H1 (cell line): ENCODE measurements at regions not wholly inside any gene's neighbourhood (a gene's known extent, or its start where the extent isn't known, plus 50 kb on each side); places are given as distances from the start of the nearest gene placed in this dataset.

Experiments
- CTCF ChIA-PET: fragments of 300-600 bp; sonication (Branson Sonifier 250); formaldehyde crosslinking; loops from one replicate; lab custom pipeline; 2021; ENCODE audit not compliant: partially characterized antibody; lab: Charles Lee
- POLR2A ChIA-PET: fragments of 300-600 bp; sonication (Branson Sonifier 250); formaldehyde crosslinking; loops from one replicate; lab custom pipeline; 2021; ENCODE audit warnings: inconsistent platforms; ENCODE audit not compliant: partially characterized antibody; lab: Charles Lee
- DNase-seq, 2 experiments: peaks; one replicate each; pipeline versions ENCODE4 v3.0.0 to v3.0.0-alpha.2; 2010 to 2022; ENCODE audit warnings: low spot score in 2 of 2, low read depth in 1 of 2, mixed read lengths in 1 of 2
- FAIRE-seq: peaks from 2 replicates; lab custom pipeline; 2011; peaks lifted over from hg19 to GRCh38; lab: Jason Lieb, UNC
- H2AFZ ChIP-seq: 2 replicates; pipeline ENCODE4 v1.8.1; 2012; ENCODE audit warnings: low read length, inconsistent platforms
- H2AK5ac ChIP-seq: 2 replicates; pipeline ENCODE4 v1.6.1; 2013; ENCODE audit warnings: low read depth, low read length
- H2BK120ac ChIP-seq: replicated peaks from 2 replicates; pipeline ENCODE3; 2013; ENCODE audit warnings: low read depth, low read length, inconsistent platforms
- H2BK12ac ChIP-seq: 2 replicates; pipeline ENCODE4 v1.6.1; 2013; ENCODE audit warnings: low read depth, low read length
- H2BK15ac ChIP-seq: 2 replicates; pipeline ENCODE4 v1.6.1; 2013; ENCODE audit warnings: low read length
- H2BK20ac ChIP-seq: 2 replicates; pipeline ENCODE4 v1.6.1; 2013; ENCODE audit warnings: low read length
- H2BK5ac ChIP-seq: 2 replicates; pipeline ENCODE4 v1.6.1; 2013; ENCODE audit warnings: low read depth, low read length
- H3K14ac ChIP-seq: 2 replicates; pipeline ENCODE4 v1.6.1; 2013; ENCODE audit warnings: inconsistent platforms; ENCODE audit not compliant: insufficient read length
- H3K18ac ChIP-seq: 2 replicates; pipeline ENCODE4 v1.6.1; 2013; ENCODE audit warnings: low read length; ENCODE audit errors: extremely low read depth
- H3K23ac ChIP-seq: 2 replicates; pipeline ENCODE4 v1.6.1; 2013; ENCODE audit warnings: inconsistent platforms; ENCODE audit not compliant: insufficient read length
- H3K23me2 ChIP-seq: 2 replicates; pipeline ENCODE4 v1.6.1; 2013; ENCODE audit warnings: low read depth, low read length
- H3K27ac ChIP-seq: 2 replicates; pipeline ENCODE4 v1.6.1; 2011; ENCODE audit warnings: low read depth, low read length, inconsistent platforms
- H3K27me3 ChIP-seq, 4 experiments: replicated peaks in 1 of 4; 1 replicate in 1 of 4; 2 replicates in 3 of 4; pipeline versions ENCODE4 v1.6.1 to v1.8.1; 2011 to 2013; ENCODE audit warnings: low read length in 3 of 4, mild to moderate bottlenecking in 3 of 4, inconsistent platforms in 2 of 4, mixed read lengths in 2 of 4, moderate library complexity in 1 of 4; ENCODE audit not compliant: control insufficient read depth in 3 of 4, insufficient read depth in 3 of 4; ENCODE audit errors: extremely low read depth in 1 of 4
- H3K36me3 ChIP-seq, 4 experiments: 2 replicates each; pipeline versions ENCODE4 v1.6.1 to v1.8.1; 2011 to 2013; ENCODE audit warnings: mild to moderate bottlenecking in 4 of 4, low read length in 3 of 4, moderate library complexity in 2 of 4, control low read depth in 1 of 4, inconsistent platforms in 1 of 4; ENCODE audit not compliant: insufficient read depth in 4 of 4, control insufficient read depth in 2 of 4
- H3K4ac ChIP-seq: replicated peaks from 2 replicates; pipeline ENCODE3; 2013; ENCODE audit warnings: low read length, low read depth, mixed read lengths, inconsistent platforms; ENCODE audit not compliant: insufficient read length
- H3K4me1 ChIP-seq, 4 experiments: replicated peaks in 1 of 4; 1 replicate in 1 of 4; 2 replicates in 3 of 4; pipeline versions ENCODE4 v1.6.1 to v1.8.1; 2011 to 2013; ENCODE audit warnings: low read length in 3 of 4, inconsistent platforms in 2 of 4, mixed read lengths in 1 of 4; ENCODE audit not compliant: insufficient read depth in 4 of 4, control insufficient read depth in 3 of 4
- H3K4me2 ChIP-seq, 2 experiments: 2 replicates each; pipeline versions ENCODE4 v1.6.1 to v1.8.1; 2011 to 2013; ENCODE audit warnings: low read depth in 2 of 2, low read length in 2 of 2, control low read depth in 1 of 2, inconsistent platforms in 1 of 2, mild to moderate bottlenecking in 1 of 2; ENCODE audit not compliant: insufficient read depth in 1 of 2
- H3K4me3 ChIP-seq, 4 experiments: fragments of 200-600, 300-600 bp in 1 of 4; sonication (generic), shearing (Covaris generic), sonication (Bioruptor Twin) in 1 of 4; 2 replicates each; pipeline versions ENCODE4 v1.5.1 to v1.8.1; 2011 to 2016; ENCODE audit warnings: low read length in 4 of 4, low read depth in 3 of 4, control low read depth in 2 of 4, inconsistent platforms in 2 of 4, mild to moderate bottlenecking in 2 of 4, mixed read lengths in 1 of 4, moderate library complexity in 1 of 4; ENCODE audit not compliant: insufficient read depth in 2 of 4; ENCODE audit errors: extremely low read depth in 1 of 4
- H3K56ac ChIP-seq: replicated peaks from 2 replicates; pipeline ENCODE3; 2013; ENCODE audit warnings: low read depth, mild to moderate bottlenecking, mixed read lengths, low read length, inconsistent platforms; ENCODE audit not compliant: insufficient read length
- H3K79me1 ChIP-seq: 2 replicates; pipeline ENCODE4 v1.6.1; 2013; ENCODE audit warnings: low read depth, low read length, control low read depth
- H3K79me2 ChIP-seq, 2 experiments: 2 replicates each; pipeline versions ENCODE4 v1.6.1 to v1.8.1; 2012 to 2013; ENCODE audit warnings: low read length in 2 of 2, mild to moderate bottlenecking in 2 of 2, inconsistent platforms in 1 of 2; ENCODE audit not compliant: insufficient read depth in 2 of 2, control insufficient read depth in 1 of 2
- H3K9ac ChIP-seq, 4 experiments: replicated peaks in 1 of 4; 1 replicate in 1 of 4; 2 replicates in 3 of 4; pipeline versions ENCODE4 v1.6.1 to v1.8.1; 2011 to 2013; ENCODE audit warnings: low read depth in 3 of 4, low read length in 3 of 4, control low read depth in 2 of 4, mild to moderate bottlenecking in 2 of 4, moderate library complexity in 2 of 4, inconsistent platforms in 1 of 4; ENCODE audit errors: extremely low read depth in 1 of 4
- H3K9me3 ChIP-seq, 2 experiments: 2 replicates each; pipeline versions ENCODE4 v1.6.1 to v1.8.1; 2012 to 2013; ENCODE audit warnings: mild to moderate bottlenecking in 2 of 2, moderate library complexity in 2 of 2, control low read depth in 1 of 2, inconsistent platforms in 1 of 2, low read depth in 1 of 2, low read length in 1 of 2, mixed read lengths in 1 of 2; ENCODE audit not compliant: insufficient read depth in 2 of 2
- H4K20me1 ChIP-seq, 2 experiments: replicated peaks in 1 of 2; 2 replicates each; pipeline versions ENCODE3 to v1.8.1; 2011 to 2013; ENCODE audit warnings: inconsistent platforms in 2 of 2, low read length in 2 of 2, mild to moderate bottlenecking in 1 of 2; ENCODE audit not compliant: insufficient read depth in 2 of 2, control insufficient read depth in 1 of 2
- H4K5ac ChIP-seq: 2 replicates; pipeline ENCODE4 v1.6.1; 2013; ENCODE audit warnings: low read length, low read depth, mixed read lengths, inconsistent platforms; ENCODE audit not compliant: insufficient read length
- H4K8ac ChIP-seq: 2 replicates; pipeline ENCODE4 v1.8.0; 2013; ENCODE audit warnings: mild to moderate bottlenecking, moderate library complexity, low read length, inconsistent platforms; ENCODE audit not compliant: insufficient read depth; ENCODE audit errors: extremely low read depth
- H4K91ac ChIP-seq: replicated peaks from 2 replicates; pipeline ENCODE3; 2013; ENCODE audit warnings: low read length, mixed read lengths, inconsistent platforms; ENCODE audit not compliant: insufficient read length
- CTBP2 ChIP-seq: IDR thresholded peaks from 2 replicates; pipeline ENCODE4 v1.7.0; 2011; ENCODE audit warnings: borderline replicate concordance, mild to moderate bottlenecking, moderate library complexity, mixed read lengths, low read length; ENCODE audit not compliant: insufficient read depth, insufficient read length
- FOSL1 ChIP-seq: IDR thresholded peaks from 2 replicates; pipeline ENCODE4 v1.6.1; 2011; ENCODE audit warnings: mild to moderate bottlenecking, low read depth, low read length, moderate library complexity; ENCODE audit not compliant: insufficient read depth
- POLR2A ChIP-seq, 2 experiments: IDR thresholded peaks; 1 replicate in 1 of 2; 2 replicates in 1 of 2; pipeline ENCODE4 v1.6.1; 2011; ENCODE audit warnings: low read depth in 2 of 2, low read length in 2 of 2, mild to moderate bottlenecking in 2 of 2; ENCODE audit errors: control extremely low read depth in 1 of 2
- SIRT6 ChIP-seq: IDR thresholded peaks from one replicate; pipeline ENCODE4 v1.7.1; 2012; ENCODE audit warnings: low read length, inconsistent platforms
- SRF ChIP-seq: IDR thresholded peaks from 2 replicates; pipeline ENCODE4 v1.6.1; 2011; ENCODE audit warnings: mild to moderate bottlenecking, low read depth, low read length, moderate library complexity
- WGBS, 2 experiments: shearing (Covaris generic) in 1 of 2; methylation state at CpG; one replicate each; pipeline versions ENCODE4 v1.1.6 to v1.1.7; 2013 to 2015; ENCODE audit warnings: low lambda C conversion rate in 2 of 2, mixed read lengths in 2 of 2, inconsistent platforms in 1 of 2, low coverage in 1 of 2, missing lambda C conversion rate in 1 of 2; ENCODE audit not compliant: insufficient replicate concordance in 2 of 2, insufficient coverage in 1 of 2, insufficient read length in 1 of 2; ENCODE audit errors: extremely low coverage in 1 of 2, missing lambda C conversion rate in 1 of 2; 5-methylcytosine and 5-hydroxymethylcytosine counted together

DNA sequence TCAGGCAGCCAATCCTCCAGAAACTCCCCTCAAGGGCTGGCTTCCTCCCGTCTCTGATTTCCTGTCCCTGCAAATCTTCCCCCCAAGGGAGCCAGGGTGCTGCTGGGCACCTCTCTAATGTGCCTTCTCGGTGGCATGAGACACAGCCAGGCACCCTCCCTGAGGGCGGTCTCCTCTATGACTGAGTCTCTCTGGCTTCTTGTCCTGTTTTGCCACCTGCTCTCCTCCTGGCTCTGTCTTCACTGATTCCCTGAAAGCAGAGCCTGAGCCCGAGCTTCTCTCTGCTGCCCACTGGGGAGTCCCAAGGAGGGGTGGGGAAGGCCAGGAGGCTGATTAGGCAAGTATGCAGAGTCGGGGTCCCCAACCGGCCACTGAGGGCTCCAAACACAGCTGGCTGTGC is 60.4 kb upstream of the INSIG1 start:
- H4K5ac ChIP-seq: no peak overlapping the region
- H3K27ac ChIP-seq: no peak overlapping the region
- no peak for FAIRE-seq
- H3K9ac ChIP-seq: no peak overlapping the region
- H3K79me2 ChIP-seq: no peaks in the 10 kb centered on the region
- no peak for DNase-seq
- H4K8ac ChIP-seq: no peak overlapping the region; the same call in 1 of the 2 replicates
- peaks cover 0 to 3% (median 0%) of the 10 kb centered on the region in 4 experiments; a peak in 1 of 7 replicates for H3K4me1 ChIP-seq
- no peak overlapping the region for H3K23ac ChIP-seq
- H3K27me3 ChIP-seq: no peaks in the 10 kb centered on the region
- H3K9me3 ChIP-seq: peaks cover 0 to 6% of the 10 kb centered on the region in 2 experiments; a peak in 1 of 4 replicates
- no peak overlapping the region for H2BK12ac ChIP-seq
- H4K20me1 ChIP-seq: no peaks in the 10 kb centered on the region
- no peak overlapping the region for H3K4ac ChIP-seq
- H2BK20ac ChIP-seq: no peak overlapping the region
- 98% methylated on average over 6 of the region's 6 CpGs; no CpG with 5 or more reads in 1 of the 2 experiments for WGBS, 2 experiments
- no peak overlapping the region for H2AFZ ChIP-seq
- no peaks in the 10 kb centered on the region for H3K23me2 ChIP-seq
- no peak overlapping the region for H2BK120ac ChIP-seq
- TF ChIP-seq CTBP2: no peak
- no peak for TF ChIP-seq POLR2A (IDR thresholded peaks at IDR 0.05; ENCODE audit: control extremely low read depth in 1 of 2, low read depth in 2 of 2, low read length in 2 of 2)
- no peak for TF ChIP-seq SRF
- no peak for TF ChIP-seq FOSL1
- no peak for TF ChIP-seq SIRT6
- H3K18ac ChIP-seq: no peak overlapping the region
- H2AK5ac ChIP-seq: no peak overlapping the region
- H4K91ac ChIP-seq: no peak overlapping the region
- H3K79me1 ChIP-seq: no peaks in the 10 kb centered on the region
- no peaks in the 10 kb centered on the region for H3K36me3 ChIP-seq
- no peak overlapping the region for H2BK5ac ChIP-seq
- H3K56ac ChIP-seq: no peak overlapping the region
- H3K4me3 ChIP-seq: no peak overlapping the region
- POLR2A ChIA-PET: no interaction called here
- no peak overlapping the region for H2BK15ac ChIP-seq
- CTCF ChIA-PET: interaction anchor here (0.5 to 2.8 kb wide), 3 partner anchors 8 to 25 kb away, joined by 3 to 9 read pairs (median 4); no protein-coding TSS in a partner anchor
- H3K4me2 ChIP-seq: no peak overlapping the region
- no peak overlapping the region for H3K14ac ChIP-seq
